CD1c-positive myeloid dendritic cell (primary cell): ENCODE measurements at regions not wholly inside any gene's neighbourhood (a gene's known extent, or its start where the extent isn't known, plus 50 kb on each side); places are given as distances from the start of the nearest gene placed in this dataset.
A peak's percentile ranks its signal among the peaks of the same experiment; 100 is the strongest.
"Not testable (repeated sequence)": the region's sequence is repeated elsewhere in the genome, so short reads cannot be mapped to it uniquely, and the experiment has no call there.

Experiments used
- DNase-seq: peaks from one replicate; pipeline ENCODE4 v3.0.0-alpha.2; 2016; ENCODE audit errors: extremely low spot score

DNA sequence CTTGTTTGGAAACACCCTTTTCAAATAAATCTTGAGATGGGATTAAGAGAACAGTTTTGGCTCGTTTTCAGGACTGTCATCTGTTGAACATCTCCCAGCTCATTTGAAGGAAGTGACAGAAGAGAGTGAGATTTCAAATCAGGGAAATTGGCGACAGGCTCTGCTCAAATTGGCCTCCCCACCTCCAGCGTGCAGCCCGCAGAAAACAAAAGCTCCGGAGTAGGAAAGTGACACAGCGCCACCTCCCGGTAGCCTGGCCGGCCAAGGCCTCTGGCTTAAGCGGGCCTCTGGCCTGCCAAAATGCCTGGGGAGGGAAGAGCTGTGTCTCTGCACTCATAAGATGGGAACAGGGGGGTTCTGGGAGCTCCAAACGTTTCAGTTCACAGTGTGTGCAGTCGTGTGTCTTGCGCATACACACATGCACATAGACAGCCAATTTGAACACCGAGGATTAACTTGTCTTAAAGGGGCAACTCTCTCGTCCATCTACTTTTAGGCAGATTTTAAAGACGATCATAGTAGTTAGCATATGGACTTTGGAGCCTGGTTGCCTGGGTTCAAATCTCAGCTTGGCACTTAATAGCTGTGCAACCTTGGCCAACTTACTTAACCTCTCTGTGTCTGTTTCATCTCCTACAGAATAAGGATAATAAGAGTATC, 132.7 kb upstream of the RCN1 start:
- peak; percentile 48 for DNase-seq

DNA sequence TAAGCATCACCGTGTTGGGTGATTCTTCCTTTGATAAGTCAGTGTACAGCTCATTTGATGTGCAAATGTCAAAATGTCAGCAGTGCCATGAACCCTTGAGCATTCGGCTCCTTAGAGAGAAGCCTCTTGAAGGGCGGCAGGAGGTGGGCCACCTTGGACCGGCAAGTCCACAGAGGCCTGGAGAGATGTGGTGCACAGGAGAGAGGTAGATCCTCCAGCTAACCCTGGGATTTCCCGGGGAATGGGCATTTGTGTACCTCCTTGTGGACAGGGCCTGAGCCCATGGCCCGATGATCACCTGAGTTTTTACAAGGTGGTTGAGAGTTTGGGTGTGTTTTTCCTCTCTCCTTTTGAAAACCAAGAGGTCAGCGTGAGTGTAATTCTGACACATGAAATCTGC, 133.2 kb upstream of the RCN1 start:
- DNase-seq: no peak

- no peak for DNase-seq
Measured at GRCh38 chr11:31956310-31956709, 134.6 kb upstream of the RCN1 start.

- no peak for DNase-seq
Measured at GRCh38 chr11:31955838-31956237, 135.0 kb upstream of the RCN1 start.

DNA sequence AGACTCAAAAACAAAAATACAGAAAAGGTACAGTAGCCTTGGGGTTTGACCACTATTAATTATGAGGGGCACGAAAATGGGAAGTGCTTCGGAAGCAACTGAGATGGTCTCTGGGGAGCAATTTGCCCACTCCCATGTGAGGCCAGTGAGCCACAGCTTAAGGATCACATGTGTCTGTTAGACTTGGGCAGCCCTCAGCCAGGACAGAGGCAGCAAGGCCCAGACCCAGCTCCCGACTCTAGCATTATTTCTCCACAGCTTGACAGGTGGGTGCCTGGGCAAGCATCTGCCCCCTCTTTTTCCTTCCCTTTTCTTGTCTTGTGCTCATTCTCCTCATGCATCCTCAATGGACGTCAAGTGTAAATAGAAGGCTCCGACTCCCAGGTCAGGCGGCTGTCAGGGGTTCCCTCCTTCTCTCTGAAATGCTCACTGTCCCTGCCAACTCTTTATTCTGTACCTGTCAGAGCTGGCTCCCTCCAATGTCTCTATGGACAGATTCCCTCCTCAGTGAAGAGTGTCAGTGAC, 137.0 kb upstream of the RCN1 start:
- no peak for DNase-seq

- DNase-seq: not testable (repeated sequence)
Measured at GRCh38 chr11:31949733-31950200, 138.6 kb upstream of the PAX6 start.

DNA sequence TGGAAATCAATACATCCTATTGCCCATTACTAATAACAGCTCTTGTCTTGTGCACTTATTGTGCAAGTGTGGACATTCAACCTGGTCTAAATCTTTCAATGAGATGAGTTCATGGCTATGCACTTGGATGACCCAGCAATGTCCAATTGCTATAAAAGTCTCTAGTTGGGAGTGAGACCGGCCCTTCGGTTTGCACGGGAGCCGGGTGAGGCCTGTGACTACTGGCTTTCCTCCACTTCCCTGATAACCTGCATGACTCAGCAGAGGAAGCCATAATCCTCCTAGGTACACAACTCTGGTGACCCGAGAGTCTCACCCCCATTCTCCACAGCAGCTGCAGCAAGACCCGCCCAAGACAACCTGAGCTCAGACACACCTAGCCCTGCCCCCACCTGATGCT, 135.9 kb upstream of the PAX6 start:
- DNase-seq: no peak

DNA sequence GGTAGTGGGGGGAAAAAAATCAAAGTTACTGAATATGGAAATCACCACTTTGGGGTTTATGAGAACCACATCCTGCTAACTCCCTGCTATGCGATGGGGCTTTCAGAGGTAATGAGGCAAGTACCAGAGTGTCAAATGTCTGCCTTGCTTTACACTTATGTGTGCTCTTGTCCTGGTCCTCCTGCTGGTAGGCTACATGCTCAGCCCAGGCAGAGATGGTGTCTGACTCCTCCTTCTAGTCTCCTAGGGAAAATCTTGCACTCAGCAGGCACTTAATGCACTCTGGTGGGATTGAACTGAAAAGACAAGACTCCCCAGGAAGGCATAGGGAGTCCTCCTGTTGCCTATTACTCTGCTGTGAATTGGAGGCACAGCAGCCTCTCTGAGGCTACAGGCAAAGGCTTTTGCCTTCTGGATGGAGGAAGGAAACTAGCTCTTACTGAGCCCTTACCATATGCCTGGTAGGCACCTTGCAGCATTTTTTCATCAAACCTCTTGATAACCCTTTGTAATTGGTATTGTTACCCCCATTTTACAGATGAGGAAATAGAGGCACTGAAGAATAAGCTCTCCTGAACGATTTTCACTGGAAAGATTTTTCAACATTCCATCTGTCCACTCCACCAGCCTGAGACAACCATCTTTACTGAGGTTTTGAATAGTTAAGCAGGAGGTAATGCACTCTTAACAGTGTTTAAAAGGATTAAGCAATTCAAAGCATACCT, 132.1 kb upstream of the PAX6 start:
- no peak for DNase-seq

DNA sequence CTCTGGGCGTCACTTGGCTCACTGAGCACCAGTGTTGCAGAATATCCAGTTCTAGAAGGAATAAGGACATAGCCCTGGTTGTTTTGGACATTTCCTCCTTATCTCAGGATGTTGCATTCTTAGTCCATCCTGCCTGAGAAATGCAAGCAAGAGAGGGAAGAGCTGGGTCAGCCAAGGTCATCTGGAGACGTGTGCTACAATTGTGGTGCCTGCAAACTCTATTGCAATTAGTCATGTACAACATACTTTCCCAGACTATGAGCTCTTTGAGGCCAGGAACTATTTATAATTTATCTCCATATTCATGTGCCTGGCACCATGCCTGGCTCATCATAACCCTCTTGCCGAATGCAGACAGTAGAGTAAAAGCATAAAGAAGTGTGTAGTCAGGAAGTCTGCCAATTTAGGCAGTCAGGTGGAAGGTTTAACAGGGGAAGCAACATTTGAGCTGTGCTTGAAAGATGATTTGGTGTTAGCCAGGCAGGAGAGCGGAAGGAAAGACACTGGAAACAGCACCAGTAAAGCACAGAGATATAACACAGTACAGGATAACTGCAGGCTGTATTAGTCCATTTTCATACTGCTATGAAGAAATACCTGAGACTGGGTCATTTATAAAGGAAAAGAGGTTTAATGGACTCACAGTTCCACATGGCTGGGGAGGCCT, 129.4 kb upstream of the PAX6 start:
- no peak for DNase-seq

GRCh38 chr11:31939004-31939403, 127.9 kb upstream of the PAX6 start:
- DNase-seq: no peak

- DNase-seq: no peak
Measured at GRCh38 chr11:31936312-31936711, 125.2 kb upstream of the PAX6 start.

- DNase-seq: no peak
Measured at GRCh38 chr11:31932879-31933278, 121.8 kb upstream of the PAX6 start.

DNA sequence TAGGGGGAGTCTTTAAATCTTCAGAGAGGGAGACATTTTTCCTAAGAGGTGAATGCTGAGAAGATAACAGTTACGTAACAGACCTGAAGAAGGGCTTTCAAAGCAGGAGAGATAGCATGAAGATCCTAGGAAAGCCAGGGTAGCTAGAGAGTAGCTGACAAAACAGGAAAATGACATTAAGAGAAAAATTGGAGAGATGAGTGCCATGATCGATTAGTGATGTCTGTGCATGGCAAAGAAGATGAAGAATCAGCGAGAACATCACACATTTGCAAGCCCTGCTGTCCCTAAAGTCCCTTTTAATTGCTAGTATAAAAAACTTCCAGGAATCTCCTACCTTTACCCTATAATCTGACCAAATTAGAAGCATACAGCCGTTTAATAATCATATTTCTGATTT, 116.9 kb upstream of the PAX6 start:
- DNase-seq: no peak

DNA sequence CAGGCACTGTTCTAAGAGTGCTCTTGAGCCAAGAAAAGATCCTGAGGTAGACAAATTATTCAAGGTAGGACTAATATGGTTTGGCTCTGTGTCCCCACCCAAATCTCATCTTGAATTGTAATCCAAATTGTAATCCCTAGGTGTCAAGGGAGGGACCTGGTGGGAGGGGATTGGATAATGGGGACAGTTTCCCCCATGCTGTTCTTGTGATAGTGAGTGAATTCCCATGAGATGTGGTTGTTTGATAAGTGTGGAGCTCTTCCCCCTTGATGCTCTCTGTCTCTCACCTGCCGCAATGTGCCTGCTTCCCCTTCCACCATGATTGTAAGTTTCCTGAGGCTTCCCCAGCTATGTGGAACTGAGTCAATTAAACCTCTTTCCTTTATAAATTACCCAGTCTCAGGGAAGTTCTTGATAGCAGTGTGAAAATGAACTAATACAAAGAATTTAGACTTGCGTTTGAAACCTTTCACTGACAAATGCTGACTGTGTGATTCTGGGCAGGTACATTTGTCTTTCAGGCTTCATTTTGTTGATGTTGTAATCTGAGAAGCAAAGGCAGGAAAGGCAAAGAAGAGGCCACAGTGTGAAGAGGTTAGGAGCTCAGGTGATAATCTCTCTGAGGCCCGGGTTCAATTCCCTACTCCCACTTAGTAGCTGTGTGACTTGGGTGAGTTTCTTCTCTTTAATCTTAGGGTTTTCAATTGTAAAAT, 115.8 kb upstream of the PAX6 start:
- no peak for DNase-seq

DNA sequence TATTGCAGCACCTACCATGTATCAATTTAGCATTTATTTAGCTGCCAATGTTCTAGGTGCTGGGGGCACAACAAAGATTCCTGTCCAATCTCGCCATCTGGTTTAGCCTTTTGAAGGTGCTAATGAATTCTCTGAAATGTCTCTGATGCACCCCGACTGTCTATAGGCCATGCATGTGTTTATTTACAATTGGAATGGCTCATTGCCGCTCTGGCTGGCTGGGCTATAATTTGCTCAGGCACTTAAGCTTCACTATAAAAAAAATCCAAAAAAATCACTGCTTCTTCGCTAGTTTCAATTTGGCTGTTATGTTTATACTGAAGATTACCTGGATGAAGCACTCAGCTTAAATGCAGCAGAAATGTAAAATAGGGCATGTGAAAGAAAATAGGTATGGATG, 115.0 kb upstream of the PAX6 start:
- no peak for DNase-seq

DNA sequence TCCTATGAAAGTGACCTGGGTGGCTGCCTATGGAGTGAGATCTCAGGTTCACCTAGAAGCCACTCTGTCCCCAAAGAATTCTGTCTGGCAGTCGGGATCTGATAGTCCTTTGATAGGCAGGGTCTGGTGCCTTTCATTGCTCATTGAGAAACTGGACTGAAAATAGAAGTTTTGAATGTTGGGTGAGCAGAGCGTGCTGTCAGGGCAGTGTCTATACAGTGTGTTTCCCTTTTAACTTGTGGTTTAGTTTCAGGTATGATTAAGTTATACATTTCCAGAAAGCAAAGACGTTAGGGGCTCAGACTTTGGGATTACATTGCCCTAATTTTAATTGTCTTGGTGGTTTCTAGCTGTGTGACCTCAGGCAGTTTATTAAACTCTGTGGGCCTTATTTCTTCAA, 111.3 kb upstream of the PAX6 start:
- DNase-seq: no peak

- no peak for DNase-seq
Measured at GRCh38 chr11:31921081-31921480, 110.0 kb upstream of the PAX6 start.

DNA sequence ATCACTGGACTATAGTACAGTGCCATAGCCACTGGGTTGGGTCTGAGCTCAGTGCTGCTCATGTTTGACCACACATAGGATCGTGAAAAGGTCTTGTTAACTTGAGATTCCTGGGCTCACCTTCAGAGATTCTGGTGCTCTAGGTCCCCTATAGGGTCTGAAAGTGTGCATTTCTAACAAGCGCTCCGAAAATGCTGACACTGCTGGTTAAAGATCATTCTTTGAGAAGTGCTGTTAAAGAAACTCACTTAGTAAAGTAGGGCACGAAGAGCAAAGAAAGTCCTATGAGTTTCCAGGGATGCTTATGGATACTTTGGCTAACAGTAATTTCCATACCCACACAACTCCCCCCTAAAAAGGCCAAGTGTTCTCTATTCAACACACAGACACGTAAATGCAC, 108.1 kb upstream of the PAX6 start:
- DNase-seq: no peak

DNA sequence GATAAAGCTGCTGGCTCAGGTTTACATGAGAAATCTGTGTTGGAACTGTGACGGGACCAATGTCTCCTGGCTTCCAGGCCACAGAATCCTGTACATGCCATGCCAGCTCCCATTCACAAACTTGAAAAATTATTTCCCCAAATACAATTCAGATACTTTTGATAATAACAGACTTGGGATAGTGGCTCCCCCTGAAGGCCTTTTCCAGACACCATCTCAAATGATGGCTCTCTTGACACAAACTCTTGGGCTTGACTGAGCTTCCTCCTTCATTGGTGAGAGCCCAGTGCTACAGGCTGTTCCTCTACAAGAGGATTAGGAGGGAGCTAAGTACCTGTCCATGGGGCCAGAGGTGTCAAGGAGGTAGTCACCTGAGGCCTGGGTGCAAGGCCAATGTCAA, 104.7 kb upstream of the PAX6 start:
- DNase-seq: no peak

DNA sequence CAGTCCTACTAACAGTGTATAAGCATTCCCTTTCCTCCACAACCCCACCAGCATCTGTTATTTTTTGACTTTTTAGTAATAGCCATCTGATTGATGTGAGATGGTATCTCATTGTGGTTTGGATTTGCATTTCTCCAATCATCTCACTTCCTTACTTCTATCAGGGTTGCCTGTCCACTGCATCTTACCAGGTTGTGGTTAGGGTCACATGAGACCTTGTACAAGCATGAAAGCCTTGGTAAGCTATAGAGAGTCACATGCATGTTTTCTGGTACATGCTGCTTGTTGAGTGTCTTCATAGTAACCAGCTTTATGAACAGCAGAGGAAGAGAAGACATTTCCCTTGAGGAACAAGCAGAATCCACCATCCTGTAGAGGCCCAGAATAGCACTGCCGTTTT, 102.9 kb upstream of the PAX6 start:
- DNase-seq: no peak

- no peak for DNase-seq
Measured at GRCh38 chr11:31912808-31913207, 101.7 kb upstream of the PAX6 start.

GRCh38 chr11:31910950-31911576, 99.9 kb upstream of the PAX6 start:
- DNase-seq: no peak
